ENCODE measurements at regions not wholly inside any gene's neighbourhood (a gene's known extent, or its start where the extent isn't known, plus 50 kb on each side); places are given as distances from the start of the nearest gene placed in this dataset.

DNA sequence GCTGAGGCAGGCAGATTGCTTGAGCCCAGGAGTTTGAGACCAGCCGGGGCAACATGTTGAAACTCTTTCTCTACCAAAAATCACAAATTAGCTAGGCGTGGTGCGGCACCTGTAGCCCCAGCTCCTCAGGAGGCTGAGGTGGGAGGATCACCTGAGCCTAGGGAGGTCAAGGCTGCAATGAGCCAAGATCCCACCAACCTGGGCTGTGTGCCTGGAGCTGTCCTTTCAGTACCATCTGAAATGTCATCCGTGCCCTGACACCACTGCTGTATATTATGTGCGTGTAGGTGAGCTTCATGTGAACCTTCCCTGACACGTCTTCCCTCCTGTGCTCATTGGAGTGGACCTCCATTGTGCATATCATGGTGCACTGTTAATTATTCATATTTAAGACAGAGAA is 84.8 kb upstream of the HNRNPA3 start:
- H3K79me2 ChIP-seq (ENCODE audit: control insufficient read depth, insufficient read depth, low read length, unreplicated experiment) = no peaks in the 10 kb centered on the region
- H3K4me1 ChIP-seq (ENCODE audit: control insufficient read depth, insufficient read depth, low read length, unreplicated experiment) = no peaks in the 10 kb centered on the region
- H3K36me3 ChIP-seq (ENCODE audit: insufficient read depth, low read length) = no peaks in the 10 kb centered on the region
- no peak overlapping the region for H3K4me3 ChIP-seq (ENCODE audit: low read depth, low read length)
- H2AFZ ChIP-seq (ENCODE audit: low read length, unreplicated experiment) = no peak overlapping the region
- H3K27ac ChIP-seq (ENCODE audit: low read depth, low read length) = no peak overlapping the region
- peaks cover 25% of the 10 kb centered on the region for H3K27me3 ChIP-seq (ENCODE audit: insufficient read depth, low read length)

GRCh38 chr2:177129610-177130009 is 83.0 kb upstream of the HNRNPA3 start:
- Histone ChIP-seq H3K4me1 (ENCODE audit: control insufficient read depth, insufficient read depth, low read length, unreplicated experiment) (no peaks in the 10 kb centered on the region), H3K36me3 (ENCODE audit: insufficient read depth, low read length) (no peaks in the 10 kb centered on the region), H2AFZ (ENCODE audit: low read length, unreplicated experiment) (no peak overlapping the region), H3K27ac (ENCODE audit: low read depth, low read length) (no peak overlapping the region), H3K79me2 (ENCODE audit: control insufficient read depth, insufficient read depth, low read length, unreplicated experiment) (no peaks in the 10 kb centered on the region), H3K27me3 (ENCODE audit: insufficient read depth, low read length) (peaks cover 21% of the 10 kb centered on the region; the same call in 1 of the 2 replicates), H3K4me3 (ENCODE audit: low read depth, low read length) (no peak overlapping the region)

- H3K79me2 ChIP-seq (ENCODE audit: control insufficient read depth, insufficient read depth, low read length, unreplicated experiment) = no peaks in the 10 kb centered on the region
- H3K4me1 ChIP-seq (ENCODE audit: control insufficient read depth, insufficient read depth, low read length, unreplicated experiment) = no peaks in the 10 kb centered on the region
- H3K36me3 ChIP-seq (ENCODE audit: insufficient read depth, low read length) = no peaks in the 10 kb centered on the region
- H3K4me3 ChIP-seq (ENCODE audit: low read depth, low read length) = no peak overlapping the region
- no peak overlapping the region for H2AFZ ChIP-seq (ENCODE audit: low read length, unreplicated experiment)
- H3K27me3 ChIP-seq (ENCODE audit: insufficient read depth, low read length) = peaks cover 13% of the 10 kb centered on the region; the same call in 1 of the 2 replicates
- no peak overlapping the region for H3K27ac ChIP-seq (ENCODE audit: low read depth, low read length)
Observed at GRCh38 chr2:177131858-177132257, 80.7 kb upstream of the HNRNPA3 start.

DNA sequence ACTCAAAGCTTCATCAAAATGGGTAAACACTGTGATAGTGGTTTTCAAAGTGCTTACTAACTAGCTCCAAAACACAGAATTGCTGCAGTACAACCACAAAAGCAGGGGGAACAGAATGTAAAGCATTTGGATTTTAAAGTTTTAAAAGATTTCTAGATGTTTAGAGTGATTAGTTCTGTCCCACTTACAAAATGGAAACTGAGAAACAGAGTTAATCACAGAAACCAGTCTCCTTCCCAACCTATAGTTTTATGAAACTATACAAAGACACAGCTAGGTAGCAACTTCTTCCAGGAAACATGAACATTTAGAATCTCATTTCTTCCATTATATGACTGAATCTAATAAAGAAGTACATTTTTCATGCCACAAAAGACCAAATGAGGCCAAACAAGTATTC is 73.8 kb upstream of the HNRNPA3 start:
- Histone ChIP-seq H3K27ac (ENCODE audit: low read depth, low read length) (no peak overlapping the region), H2AFZ (ENCODE audit: low read length, unreplicated experiment) (no peak overlapping the region), H3K4me3 (ENCODE audit: low read depth, low read length) (no peak overlapping the region), H3K27me3 (ENCODE audit: insufficient read depth, low read length) (no peaks in the 10 kb centered on the region), H3K4me1 (ENCODE audit: control insufficient read depth, insufficient read depth, low read length, unreplicated experiment) (no peaks in the 10 kb centered on the region), H3K79me2 (ENCODE audit: control insufficient read depth, insufficient read depth, low read length, unreplicated experiment) (no peaks in the 10 kb centered on the region), H3K36me3 (ENCODE audit: insufficient read depth, low read length) (no peaks in the 10 kb centered on the region)

GRCh38 chr2:177141866-177142265 is 70.7 kb upstream of the HNRNPA3 start:
- Histone ChIP-seq H3K79me2 (ENCODE audit: control insufficient read depth, insufficient read depth, low read length, unreplicated experiment) (no peaks in the 10 kb centered on the region), H2AFZ (ENCODE audit: low read length, unreplicated experiment) (no peak overlapping the region), H3K4me3 (ENCODE audit: low read depth, low read length) (no peak overlapping the region), H3K4me1 (ENCODE audit: control insufficient read depth, insufficient read depth, low read length, unreplicated experiment) (no peaks in the 10 kb centered on the region), H3K27ac (ENCODE audit: low read depth, low read length) (no peak overlapping the region), H3K27me3 (ENCODE audit: insufficient read depth, low read length) (no peaks in the 10 kb centered on the region), H3K36me3 (ENCODE audit: insufficient read depth, low read length) (no peaks in the 10 kb centered on the region)

GRCh38 chr2:177143444-177143843 is 69.2 kb upstream of the HNRNPA3 start:
- H3K27ac ChIP-seq (ENCODE audit: low read depth, low read length) = no peak overlapping the region
- peaks cover 10% of the 10 kb centered on the region for H3K27me3 ChIP-seq (ENCODE audit: insufficient read depth, low read length)
- H3K36me3 ChIP-seq (ENCODE audit: insufficient read depth, low read length) = no peaks in the 10 kb centered on the region
- peaks cover 4% of the 10 kb centered on the region for H3K4me1 ChIP-seq (ENCODE audit: control insufficient read depth, insufficient read depth, low read length, unreplicated experiment)
- H3K4me3 ChIP-seq (ENCODE audit: low read depth, low read length) = no peak overlapping the region
- no peaks in the 10 kb centered on the region for H3K79me2 ChIP-seq (ENCODE audit: control insufficient read depth, insufficient read depth, low read length, unreplicated experiment)
- no peak overlapping the region for H2AFZ ChIP-seq (ENCODE audit: low read length, unreplicated experiment)

- H2AFZ ChIP-seq (ENCODE audit: low read length, unreplicated experiment) = no peak overlapping the region
- H3K36me3 ChIP-seq (ENCODE audit: insufficient read depth, low read length) = no peaks in the 10 kb centered on the region
- H3K27me3 ChIP-seq (ENCODE audit: insufficient read depth, low read length) = peaks cover 10% of the 10 kb centered on the region
- H3K27ac ChIP-seq (ENCODE audit: low read depth, low read length) = no peak overlapping the region
- H3K79me2 ChIP-seq (ENCODE audit: control insufficient read depth, insufficient read depth, low read length, unreplicated experiment) = no peaks in the 10 kb centered on the region
- no peak overlapping the region for H3K4me3 ChIP-seq (ENCODE audit: low read depth, low read length)
- H3K4me1 ChIP-seq (ENCODE audit: control insufficient read depth, insufficient read depth, low read length, unreplicated experiment) = peaks cover 4% of the 10 kb centered on the region
Observed at GRCh38 chr2:177147093-177147694, 65.4 kb upstream of the HNRNPA3 start.

DNA sequence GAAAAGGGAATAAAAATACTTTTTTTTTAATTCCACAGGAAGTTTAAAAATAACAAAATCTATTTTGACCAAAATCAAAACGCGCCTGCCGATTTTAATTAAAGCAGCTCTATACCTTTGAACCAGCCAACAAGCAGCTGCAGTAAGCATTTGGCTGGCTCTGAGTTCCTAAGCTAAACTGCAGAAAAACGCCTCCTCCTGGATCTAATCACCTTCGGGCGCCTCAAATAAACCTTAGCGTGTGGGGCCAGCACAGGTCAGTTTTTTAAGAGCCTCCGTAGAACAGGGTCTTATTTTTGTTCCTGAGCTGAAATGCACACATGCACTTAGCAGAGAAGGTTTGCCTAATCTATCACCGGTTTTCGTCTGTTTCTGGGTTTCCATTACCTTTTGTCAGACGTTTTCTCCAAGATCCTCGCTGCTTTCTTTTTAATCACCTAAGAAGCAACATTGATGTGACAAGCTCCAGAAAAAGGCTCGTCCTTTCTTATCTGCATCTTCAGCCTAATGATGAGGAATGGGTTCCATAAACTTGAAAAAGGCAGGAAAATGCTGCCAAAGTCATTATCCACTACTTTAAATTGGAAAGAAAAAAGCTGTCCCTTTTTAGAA is 64.7 kb upstream of the HNRNPA3 start:
- Histone ChIP-seq H3K4me3 (ENCODE audit: low read depth, low read length) (peak overlapping the region; percentile 77), H3K27ac (ENCODE audit: low read depth, low read length) (no peak overlapping the region), H3K79me2 (ENCODE audit: control insufficient read depth, insufficient read depth, low read length, unreplicated experiment) (no peaks in the 10 kb centered on the region), H3K4me1 (ENCODE audit: control insufficient read depth, insufficient read depth, low read length, unreplicated experiment) (peaks cover 4% of the 10 kb centered on the region), H3K27me3 (ENCODE audit: insufficient read depth, low read length) (peaks cover 10% of the 10 kb centered on the region), H2AFZ (ENCODE audit: low read length, unreplicated experiment) (peak overlapping the region; percentile 77), H3K36me3 (ENCODE audit: insufficient read depth, low read length) (no peaks in the 10 kb centered on the region)

DNA sequence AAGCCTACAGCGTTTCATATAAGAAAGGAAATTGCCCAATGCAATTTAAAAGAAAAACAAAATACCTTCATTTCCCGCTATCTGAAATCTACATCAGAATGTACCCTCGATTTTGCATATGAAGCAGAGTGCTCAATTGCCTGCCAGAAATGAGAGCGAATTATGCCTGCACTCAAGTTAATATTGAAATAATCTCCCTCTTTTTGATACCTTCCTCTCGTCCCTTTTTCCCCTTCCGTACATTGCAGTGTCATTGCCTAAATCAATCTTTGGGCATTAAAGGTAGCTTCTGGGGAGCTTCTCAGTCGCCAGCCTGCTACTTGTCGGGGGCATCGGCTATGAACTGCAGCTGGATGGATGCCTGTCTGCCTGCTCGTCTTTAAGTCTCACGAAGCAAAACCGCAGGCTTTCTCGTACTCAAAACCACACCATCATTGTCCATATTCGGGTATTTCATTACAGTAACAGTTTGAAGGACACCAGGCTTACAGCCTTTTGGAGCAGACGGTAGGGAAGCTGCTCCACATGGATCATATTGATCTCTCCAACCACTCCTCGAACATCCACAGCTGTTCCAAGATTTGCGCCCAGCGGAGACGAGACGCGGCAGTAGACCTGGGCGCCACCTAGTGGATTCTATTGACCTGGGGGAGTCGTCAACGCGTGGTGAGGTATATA is 64.0 kb upstream of the HNRNPA3 start:
- no peak overlapping the region for H3K27ac ChIP-seq (ENCODE audit: low read depth, low read length)
- H3K4me3 ChIP-seq (ENCODE audit: low read depth, low read length) = peak overlapping the region; percentile 77
- H3K36me3 ChIP-seq (ENCODE audit: insufficient read depth, low read length) = no peaks in the 10 kb centered on the region

GRCh38 chr2:177149155-177149503 is 63.5 kb upstream of the HNRNPA3 start:
- no peaks in the 10 kb centered on the region for H3K36me3 ChIP-seq (ENCODE audit: insufficient read depth, low read length)

More for the DNA sequence above, 64.0 kb upstream of the HNRNPA3 start:
- Histone ChIP-seq H3K79me2 (ENCODE audit: control insufficient read depth, insufficient read depth, low read length, unreplicated experiment) (no peaks in the 10 kb centered on the region), H2AFZ (ENCODE audit: low read length, unreplicated experiment) (peak overlapping the region; percentile 77), H3K27me3 (ENCODE audit: insufficient read depth, low read length) (peaks cover 10% of the 10 kb centered on the region), H3K4me1 (ENCODE audit: control insufficient read depth, insufficient read depth, low read length, unreplicated experiment) (peaks cover 4% of the 10 kb centered on the region)

GRCh38 chr2:177153805-177154204 is 58.8 kb upstream of the HNRNPA3 start:
- no peak overlapping the region for H2AFZ ChIP-seq (ENCODE audit: low read length, unreplicated experiment)
- no peak overlapping the region for H3K27ac ChIP-seq (ENCODE audit: low read depth, low read length)
- no peaks in the 10 kb centered on the region for H3K79me2 ChIP-seq (ENCODE audit: control insufficient read depth, insufficient read depth, low read length, unreplicated experiment)
- no peaks in the 10 kb centered on the region for H3K36me3 ChIP-seq (ENCODE audit: insufficient read depth, low read length)
- H3K4me3 ChIP-seq (ENCODE audit: low read depth, low read length) = no peak overlapping the region
- H3K27me3 ChIP-seq (ENCODE audit: insufficient read depth, low read length) = no peaks in the 10 kb centered on the region; the same call in 1 of the 2 replicates
- H3K4me1 ChIP-seq (ENCODE audit: control insufficient read depth, insufficient read depth, low read length, unreplicated experiment) = no peaks in the 10 kb centered on the region

More at GRCh38 chr2:177149155-177149503, 63.5 kb upstream of the HNRNPA3 start:
- Histone ChIP-seq H2AFZ (ENCODE audit: low read length, unreplicated experiment) (no peak overlapping the region), H3K4me1 (ENCODE audit: control insufficient read depth, insufficient read depth, low read length, unreplicated experiment) (peaks cover 4% of the 10 kb centered on the region), H3K27ac (ENCODE audit: low read depth, low read length) (no peak overlapping the region), H3K79me2 (ENCODE audit: control insufficient read depth, insufficient read depth, low read length, unreplicated experiment) (no peaks in the 10 kb centered on the region), H3K27me3 (ENCODE audit: insufficient read depth, low read length) (peaks cover 10% of the 10 kb centered on the region), H3K4me3 (ENCODE audit: low read depth, low read length) (peak overlapping the region; percentile 77; the same call in 1 of the 2 replicates)

Measured in ACC112 (cell line).